IPS-NIHi7 (cell line): ENCODE measurements at regions not wholly inside any gene's neighbourhood (a gene's known extent, or its start where the extent isn't known, plus 50 kb on each side); places are given as distances from the start of the nearest gene placed in this dataset.
"Not testable (repeated sequence)": the region's sequence is repeated elsewhere in the genome, so short reads cannot be mapped to it uniquely, and the experiment has no call there.

ENCODE experiments used
- DNase-seq: peaks from one replicate; pipeline ENCODE4 v3.0.0; 2012; ENCODE audit warnings: mixed read lengths; ENCODE audit errors: extremely low spot score

DNA sequence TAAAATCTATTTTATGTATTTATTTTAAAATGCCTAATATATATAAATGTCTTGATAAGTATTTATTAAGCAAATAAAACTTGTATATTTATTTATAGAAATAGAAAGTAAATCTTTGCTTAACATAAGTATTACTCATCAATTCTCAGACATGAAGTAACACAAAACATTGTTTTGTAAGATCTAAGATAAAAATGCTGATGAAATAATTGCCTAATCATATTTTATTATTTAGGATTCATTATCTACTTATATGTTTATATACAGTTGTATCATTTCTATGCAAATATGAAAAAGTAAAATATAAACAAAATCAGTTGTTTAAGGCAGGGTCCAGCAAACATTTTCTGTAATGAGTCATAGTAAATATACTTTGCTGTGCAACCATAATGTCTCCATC is 507.8 kb upstream of the CNTN5 start:
- no peak for DNase-seq

DNA sequence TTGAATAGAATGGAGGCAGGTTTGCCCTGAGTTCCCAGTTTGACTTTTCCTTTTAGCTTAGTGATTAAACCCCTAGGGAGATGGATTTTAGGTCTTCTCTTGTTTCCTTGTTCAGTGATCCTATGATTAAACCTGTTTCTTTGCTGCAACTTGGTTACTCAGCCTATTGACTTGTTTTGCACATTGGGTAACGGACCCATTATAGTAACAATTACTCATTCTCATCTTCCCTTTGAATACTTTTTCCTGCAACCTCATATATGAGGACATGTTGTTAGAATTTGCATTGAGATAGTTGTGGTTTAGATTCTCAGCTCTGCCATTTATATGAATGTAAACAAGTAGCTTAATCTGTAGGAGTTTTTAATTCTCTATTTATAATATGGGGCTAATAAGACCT is 489.2 kb upstream of the CNTN5 start:
- DNase-seq: no peak

GRCh38 chr11:98536023-98536422 is 484.7 kb upstream of the CNTN5 start:
- DNase-seq: no peak

DNA sequence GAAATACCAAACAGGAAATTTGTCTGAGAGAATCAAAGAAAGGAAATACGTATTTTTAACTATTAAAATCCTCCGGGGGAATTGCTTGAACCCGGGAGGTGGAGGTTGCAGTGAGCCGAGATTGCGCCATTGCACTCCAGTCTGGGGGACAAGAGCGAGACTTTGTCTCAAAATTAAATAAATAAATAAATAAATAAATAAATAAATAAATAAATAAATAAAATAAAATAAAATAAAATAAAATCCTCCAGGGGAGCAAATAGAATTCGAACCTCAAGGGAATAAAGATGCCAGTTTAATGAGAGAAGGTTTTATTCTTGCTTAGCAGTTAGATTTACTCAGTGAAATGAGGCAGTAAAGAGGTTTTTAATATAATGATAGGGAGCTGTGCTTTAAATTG is 482.4 kb upstream of the CNTN5 start:
- not testable (repeated sequence) for DNase-seq

GRCh38 chr11:98545544-98546175 is 475.1 kb upstream of the CNTN5 start:
- no peak for DNase-seq

DNA sequence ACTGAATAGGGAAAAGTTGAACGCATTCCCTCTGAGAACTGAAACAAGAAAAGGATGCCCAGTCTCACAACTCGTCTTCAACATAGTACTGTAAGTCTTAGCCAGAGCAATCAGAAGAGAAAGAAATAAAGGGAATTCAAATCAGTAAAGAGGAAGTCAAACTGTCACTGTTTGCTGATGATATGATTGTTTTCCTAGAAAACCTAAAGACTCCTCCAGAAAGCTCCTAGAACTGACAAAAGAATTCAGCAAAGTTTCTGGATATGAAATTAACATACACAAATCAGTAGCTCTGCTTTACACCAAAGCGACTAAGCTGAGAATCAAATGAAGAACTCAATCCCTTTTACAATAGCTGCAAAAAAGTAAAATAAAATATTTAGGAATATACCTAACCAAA is 471.2 kb upstream of the CNTN5 start:
- DNase-seq: no peak

DNA sequence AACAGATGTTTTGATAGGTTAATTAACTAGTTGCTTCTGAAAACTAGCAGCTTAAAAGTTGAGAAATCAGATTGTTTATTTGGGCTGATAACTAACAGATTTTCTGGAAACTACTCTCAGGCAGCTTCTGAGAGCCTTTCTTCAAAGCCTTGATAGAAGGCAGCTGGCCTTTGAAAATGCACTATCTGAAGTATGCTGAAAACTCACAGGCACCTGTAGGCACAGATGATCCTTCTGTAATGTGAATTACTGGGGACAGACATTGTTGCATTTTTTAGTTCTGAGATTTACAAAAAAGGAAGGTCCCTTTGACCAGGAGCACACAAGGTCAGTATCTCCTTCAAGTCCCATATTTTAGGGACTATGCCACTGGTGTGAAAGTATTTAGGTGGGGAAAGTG is 460.8 kb upstream of the CNTN5 start:
- DNase-seq: no peak

DNA sequence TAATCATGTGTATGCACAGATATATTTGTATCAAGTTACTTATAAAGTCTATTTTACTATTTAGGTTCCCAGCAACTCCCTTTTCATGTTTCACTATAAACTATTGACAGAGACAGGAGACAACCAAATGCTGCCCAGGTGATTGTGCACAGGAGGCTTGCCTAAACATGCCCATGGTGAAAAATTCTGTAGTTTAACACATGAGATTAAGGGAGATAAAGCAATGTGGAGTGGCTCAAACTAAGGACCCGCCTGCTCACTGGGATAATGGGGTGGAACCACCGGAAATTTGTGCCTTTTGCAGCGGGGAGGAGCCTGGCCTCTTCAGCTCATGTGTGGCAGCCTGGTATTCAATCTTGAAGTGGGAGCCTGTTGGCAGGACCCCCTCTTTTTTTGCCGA is 459.5 kb upstream of the CNTN5 start:
- DNase-seq: no peak

- no peak for DNase-seq
Measured at GRCh38 chr11:98561877-98562395, 458.8 kb upstream of the CNTN5 start.

DNA sequence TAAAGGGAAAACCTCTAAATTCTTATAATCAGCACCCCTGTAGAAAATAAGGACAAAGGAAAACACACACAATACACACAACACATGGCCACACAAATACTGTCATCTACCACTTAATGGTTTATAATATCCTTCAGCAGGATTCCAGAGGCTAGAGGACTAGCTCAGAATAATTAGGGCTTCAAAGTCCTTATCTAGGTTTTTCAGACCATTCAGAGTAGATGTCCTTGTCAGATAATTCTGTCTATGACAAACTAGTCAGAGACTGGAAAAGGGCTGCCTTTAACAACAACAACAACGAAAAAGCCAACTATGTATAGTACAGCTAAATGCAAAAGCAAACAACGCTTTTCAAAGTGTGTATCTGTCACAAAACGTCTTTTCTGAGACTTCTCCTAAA is 456.5 kb upstream of the CNTN5 start:
- DNase-seq: no peak

GRCh38 chr11:98564881-98565280 is 455.9 kb upstream of the CNTN5 start:
- no peak for DNase-seq

- no peak for DNase-seq
Measured at GRCh38 chr11:98565311-98565710, 455.4 kb upstream of the CNTN5 start.

DNA sequence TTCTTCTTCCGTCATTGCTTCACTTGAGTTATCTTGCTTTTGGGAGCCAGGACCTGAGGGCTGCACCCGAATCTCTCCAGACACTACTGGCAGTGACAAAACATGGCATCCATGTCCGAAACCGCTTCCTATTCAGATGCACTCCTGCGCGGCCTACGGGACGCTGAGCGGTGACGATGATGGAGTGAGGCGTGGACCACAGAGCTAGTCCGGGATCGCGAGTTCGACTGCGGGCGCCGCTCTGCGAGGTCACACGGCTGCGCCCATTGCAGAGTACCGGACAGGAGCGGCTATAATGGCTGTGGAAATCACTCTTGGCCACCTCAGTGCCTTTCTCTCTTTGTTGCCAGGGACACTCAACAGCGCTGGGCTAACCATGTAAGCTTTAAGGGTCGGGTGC is 453.8 kb upstream of the CNTN5 start:
- DNase-seq: no peak

GRCh38 chr11:98568013-98568412 is 452.7 kb upstream of the CNTN5 start:
- DNase-seq: no peak

GRCh38 chr11:98572941-98573340 is 447.8 kb upstream of the CNTN5 start:
- no peak for DNase-seq

DNA sequence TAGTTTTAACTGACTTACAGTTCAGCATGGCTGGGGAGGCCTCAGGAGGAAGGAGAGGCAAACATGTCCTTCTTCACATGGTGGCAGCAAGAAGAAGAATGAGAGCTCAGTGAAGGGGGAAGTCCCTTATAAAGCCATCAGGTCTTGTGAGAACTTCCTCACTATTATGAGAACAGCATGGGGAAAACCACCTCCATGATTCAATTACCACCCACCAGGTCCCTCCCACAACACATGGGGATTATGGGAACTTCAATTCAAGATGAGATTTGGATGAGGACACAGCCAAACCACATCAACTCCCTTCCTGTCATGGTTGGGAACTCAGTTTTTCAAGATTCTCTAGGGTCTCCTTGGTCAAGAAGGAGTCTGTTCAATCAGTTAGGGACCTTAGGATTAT is 432.9 kb upstream of the CNTN5 start:
- DNase-seq: no peak

DNA sequence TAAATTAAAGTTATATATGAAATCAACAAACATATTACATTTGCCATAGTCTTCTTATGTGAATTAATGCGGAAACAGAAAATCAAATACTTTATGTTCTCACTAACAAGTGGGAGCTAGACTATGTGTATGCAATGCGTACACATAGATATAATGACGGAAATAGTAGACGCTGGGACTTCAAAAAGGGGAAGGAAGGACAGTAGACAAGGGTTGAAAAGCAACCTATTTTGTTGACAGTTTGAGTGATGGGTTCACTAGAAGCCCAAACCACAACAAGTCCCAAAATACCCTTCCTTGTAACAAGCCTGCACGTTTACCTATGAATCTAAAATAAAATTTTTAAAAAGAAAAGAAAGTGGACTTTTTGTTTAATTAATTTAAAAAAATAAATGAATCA is 430.8 kb upstream of the CNTN5 start:
- no peak for DNase-seq

GRCh38 chr11:98600103-98600502 is 420.6 kb upstream of the CNTN5 start:
- no peak for DNase-seq

GRCh38 chr11:98600786-98601773 is 419.7 kb upstream of the CNTN5 start:
- no peak for DNase-seq

DNA sequence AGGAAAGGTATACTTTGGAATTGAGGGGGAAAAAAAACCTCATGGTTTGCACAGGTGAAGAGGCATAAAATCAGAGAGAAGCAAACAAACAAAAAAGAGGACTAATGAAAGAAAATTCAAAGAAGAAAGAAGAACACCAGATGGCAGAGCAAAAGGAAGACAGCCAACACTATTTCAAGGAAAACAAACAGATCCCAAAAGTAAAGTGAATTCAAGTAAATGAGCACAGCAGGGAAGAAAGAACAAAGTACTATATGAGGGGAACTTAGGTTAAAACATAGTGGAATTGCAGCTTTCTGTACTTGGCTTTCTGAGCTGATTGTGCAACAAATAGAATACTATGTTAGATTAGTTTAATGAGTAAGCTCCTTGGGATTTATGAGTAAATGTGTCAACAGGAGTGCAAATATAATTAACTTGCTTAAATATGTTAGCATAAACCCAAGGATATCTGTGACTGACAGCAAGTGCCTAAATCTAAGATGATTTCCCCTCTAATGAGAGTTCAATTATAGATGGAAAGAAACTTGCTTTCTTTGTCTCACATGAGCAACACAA is 404.6 kb upstream of the CNTN5 start:
- no peak for DNase-seq

GRCh38 chr11:98621767-98622166 is 399.0 kb upstream of the CNTN5 start:
- DNase-seq: no peak

DNA sequence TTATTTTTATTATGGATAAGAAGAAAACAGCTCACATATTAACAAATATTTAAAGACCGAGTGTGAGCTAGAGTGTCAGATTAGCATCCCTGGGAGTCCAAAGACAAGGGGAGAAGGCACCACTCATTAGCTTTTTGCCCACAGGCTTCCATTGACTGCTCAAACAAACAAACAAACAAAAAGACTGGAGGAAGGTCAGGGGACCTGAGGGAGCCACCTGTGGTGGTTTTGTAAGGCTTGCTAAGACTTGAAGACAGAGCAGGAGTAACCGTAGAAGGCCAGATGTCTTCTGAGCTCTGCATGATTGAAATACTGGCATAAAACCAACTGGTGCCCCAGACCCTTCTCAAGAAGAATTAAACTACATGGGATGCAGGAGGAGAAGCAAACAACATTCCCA is 395.2 kb upstream of the CNTN5 start:
- DNase-seq: no peak

DNA sequence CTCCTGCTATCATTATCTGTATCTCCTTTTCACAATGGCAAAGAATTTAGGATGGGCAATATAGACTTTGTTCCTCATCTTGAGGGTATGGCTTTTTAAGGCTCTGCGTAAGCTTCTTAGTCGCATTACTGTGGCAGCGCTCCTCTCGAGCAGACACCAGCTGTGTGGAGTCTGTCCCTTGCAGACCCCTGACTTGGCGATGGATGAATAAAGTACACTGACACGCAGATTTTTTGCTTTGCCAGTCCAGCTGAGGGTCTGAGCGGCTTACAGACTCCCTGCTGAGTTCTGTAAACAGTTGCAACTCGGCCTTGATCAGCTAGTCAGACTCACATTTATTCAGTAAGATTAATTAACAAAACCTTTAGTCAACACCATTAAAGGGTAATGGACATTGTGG is 390.0 kb upstream of the CNTN5 start:
- DNase-seq: no peak
